ENCODE measurements at regions not wholly inside any gene's neighbourhood (a gene's known extent, or its start where the extent isn't known, plus 50 kb on each side); places are given as distances from the start of the nearest gene placed in this dataset.

- Histone ChIP-seq H3K36me3 (ENCODE audit: insufficient read depth, low read length) (no peaks in the 10 kb centered on the region), H3K4me3 (ENCODE audit: insufficient read depth, low read length) (no peak overlapping the region), H3K27ac (ENCODE audit: low read depth, low read length) (no peak overlapping the region), H3K9me3 (ENCODE audit: low read depth, low read length) (no peaks in the 10 kb centered on the region), H4K20me1 (ENCODE audit: insufficient read depth, low read length) (no peaks in the 10 kb centered on the region), H3K4me1 (ENCODE audit: insufficient read depth, low read length) (peaks cover 11% of the 10 kb centered on the region), H3K79me2 (ENCODE audit: insufficient read depth, low read length) (no peaks in the 10 kb centered on the region), H2AFZ (ENCODE audit: low read length) (no peak overlapping the region), H3K27me3 (ENCODE audit: insufficient read depth, low read length) (peaks cover 2% of the 10 kb centered on the region), H3K4me2 (ENCODE audit: insufficient read depth, low read length) (no peak overlapping the region)
- no peak for DNase-seq (ENCODE audit: insufficient read length, low spot score, missing footprints)
- TF ChIP-seq CTCF (IDR thresholded peaks at IDR 0.05; ENCODE audit: extremely low read depth, low read depth, low read length) = no peak
Observed at GRCh38 chr3:40763807-40764206, 239.0 kb downstream of the ZNF621 start.

- no peak overlapping the region for H3K4me2 ChIP-seq (ENCODE audit: insufficient read depth, low read length)
- no peaks in the 10 kb centered on the region for H3K9me3 ChIP-seq (ENCODE audit: low read depth, low read length)
- no peak overlapping the region for H3K4me3 ChIP-seq (ENCODE audit: insufficient read depth, low read length)
- TF ChIP-seq CTCF (IDR thresholded peaks at IDR 0.05; ENCODE audit: extremely low read depth, low read depth, low read length) = no peak
- no peak for DNase-seq (ENCODE audit: insufficient read length, low spot score, missing footprints)
- H3K79me2 ChIP-seq (ENCODE audit: insufficient read depth, low read length) = no peaks in the 10 kb centered on the region
- peaks cover 11% of the 10 kb centered on the region for H3K4me1 ChIP-seq (ENCODE audit: insufficient read depth, low read length)
- no peak overlapping the region for H3K27ac ChIP-seq (ENCODE audit: low read depth, low read length)
- H3K27me3 ChIP-seq (ENCODE audit: insufficient read depth, low read length) = peaks cover 2% of the 10 kb centered on the region
- no peaks in the 10 kb centered on the region for H3K36me3 ChIP-seq (ENCODE audit: insufficient read depth, low read length)
- no peaks in the 10 kb centered on the region for H4K20me1 ChIP-seq (ENCODE audit: insufficient read depth, low read length)
- no peak overlapping the region for H2AFZ ChIP-seq (ENCODE audit: low read length)
Observed at GRCh38 chr3:40764747-40765146, 240.0 kb downstream of the ZNF621 start.

- Histone ChIP-seq H3K4me1 (ENCODE audit: insufficient read depth, low read length) (peaks cover 11% of the 10 kb centered on the region), H3K27me3 (ENCODE audit: insufficient read depth, low read length) (no peaks in the 10 kb centered on the region), H3K27ac (ENCODE audit: low read depth, low read length) (no peak overlapping the region), H3K4me3 (ENCODE audit: insufficient read depth, low read length) (no peak overlapping the region), H2AFZ (ENCODE audit: low read length) (no peak overlapping the region), H4K20me1 (ENCODE audit: insufficient read depth, low read length) (no peaks in the 10 kb centered on the region), H3K79me2 (ENCODE audit: insufficient read depth, low read length) (no peaks in the 10 kb centered on the region), H3K9me3 (ENCODE audit: low read depth, low read length) (no peaks in the 10 kb centered on the region), H3K4me2 (ENCODE audit: insufficient read depth, low read length) (peak overlapping the region; percentile 70), H3K36me3 (ENCODE audit: insufficient read depth, low read length) (no peaks in the 10 kb centered on the region)
- DNase-seq (ENCODE audit: insufficient read length, low spot score, missing footprints) = peak; percentile 86
- no peak for TF ChIP-seq CTCF (IDR thresholded peaks at IDR 0.05; ENCODE audit: extremely low read depth, low read depth, low read length)
Observed at GRCh38 chr3:40765884-40766283, 241.1 kb downstream of the ZNF621 start.

GRCh38 chr3:40766396-40766795 is 241.6 kb downstream of the ZNF621 start:
- no peaks in the 10 kb centered on the region for H3K36me3 ChIP-seq (ENCODE audit: insufficient read depth, low read length)
- TF ChIP-seq CTCF (IDR thresholded peaks at IDR 0.05; ENCODE audit: extremely low read depth, low read depth, low read length) = no peak
- no peaks in the 10 kb centered on the region for H3K9me3 ChIP-seq (ENCODE audit: low read depth, low read length)
- peak overlapping the region; percentile 70 for H3K4me2 ChIP-seq (ENCODE audit: insufficient read depth, low read length)
- H3K27ac ChIP-seq (ENCODE audit: low read depth, low read length) = no peak overlapping the region
- H3K4me3 ChIP-seq (ENCODE audit: insufficient read depth, low read length) = no peak overlapping the region
- H4K20me1 ChIP-seq (ENCODE audit: insufficient read depth, low read length) = no peaks in the 10 kb centered on the region
- peaks cover 11% of the 10 kb centered on the region for H3K4me1 ChIP-seq (ENCODE audit: insufficient read depth, low read length)
- H2AFZ ChIP-seq (ENCODE audit: low read length) = no peak overlapping the region
- H3K27me3 ChIP-seq (ENCODE audit: insufficient read depth, low read length) = no peaks in the 10 kb centered on the region
- H3K79me2 ChIP-seq (ENCODE audit: insufficient read depth, low read length) = no peaks in the 10 kb centered on the region
- DNase-seq (ENCODE audit: insufficient read length, low spot score, missing footprints) = no peak
